Neuronal stem cell (in vitro differentiated cells): ENCODE measurements at regions not wholly inside any gene's neighbourhood (a gene's known extent, or its start where the extent isn't known, plus 50 kb on each side); places are given as distances from the start of the nearest gene placed in this dataset.

Experiments
- DNase-seq: peaks from one replicate; pipeline ENCODE4 v3.0.0-alpha.2; 2013; ENCODE audit warnings: low spot score
- H2AFZ ChIP-seq: one replicate; pipeline ENCODE4 v1.6.1; 2013; ENCODE audit warnings: mild to moderate bottlenecking, low read length, inconsistent platforms
- H2AK5ac ChIP-seq: 2 replicates; pipeline ENCODE4 v1.6.1; 2013; ENCODE audit warnings: low read depth, mild to moderate bottlenecking, inconsistent platforms, low read length, moderate library complexity, mixed read lengths
- H2BK120ac ChIP-seq: 2 replicates; pipeline ENCODE4 v1.6.1; 2013; ENCODE audit warnings: low read depth, mild to moderate bottlenecking, inconsistent platforms, low read length, moderate library complexity, mixed read lengths
- H2BK12ac ChIP-seq: one replicate; pipeline ENCODE4 v1.6.1; 2013; ENCODE audit warnings: low read length, inconsistent platforms
- H2BK15ac ChIP-seq: 2 replicates; pipeline ENCODE4 v1.6.1; 2013; ENCODE audit warnings: mild to moderate bottlenecking, low read length, inconsistent platforms, mixed read lengths
- H2BK5ac ChIP-seq: one replicate; pipeline ENCODE4 v1.6.1; 2013; ENCODE audit warnings: inconsistent platforms, mild to moderate bottlenecking, low read length, moderate library complexity
- H3K14ac ChIP-seq: one replicate; pipeline ENCODE4 v1.6.1; 2013; ENCODE audit warnings: low read length, inconsistent platforms
- H3K18ac ChIP-seq: 2 replicates; pipeline ENCODE4 v1.6.1; 2013; ENCODE audit warnings: low read length, inconsistent platforms
- H3K23ac ChIP-seq: 2 replicates; pipeline ENCODE4 v1.6.1; 2013; ENCODE audit warnings: low read depth, mild to moderate bottlenecking, mixed read lengths, low read length, inconsistent platforms; ENCODE audit not compliant: poor library complexity
- H3K27ac ChIP-seq: replicated peaks from 3 replicates; pipeline ENCODE4 v1.5.1; 2013; ENCODE audit warnings: low read length, inconsistent platforms
- H3K27me3 ChIP-seq, 3 experiments: 2 replicates each; pipeline ENCODE4 v1.6.1; 2013; ENCODE audit warnings: low read length in 3 of 3, mild to moderate bottlenecking in 2 of 3, inconsistent platforms in 1 of 3, low read depth in 1 of 3, mixed read lengths in 1 of 3, moderate library complexity in 1 of 3; ENCODE audit not compliant: control insufficient read depth in 3 of 3, insufficient read depth in 3 of 3
- H3K36me3 ChIP-seq, 2 donors: replicated peaks in 1 of 2; 2 replicates each; pipeline ENCODE4 v1.6.1; 2013; ENCODE audit warnings: low read length in 2 of 2; ENCODE audit not compliant: control insufficient read depth in 2 of 2, insufficient read depth in 2 of 2
- H3K4ac ChIP-seq: 2 replicates; pipeline ENCODE4 v1.6.1; 2013; ENCODE audit warnings: inconsistent platforms, mild to moderate bottlenecking, low read length, moderate library complexity
- H3K4me1 ChIP-seq, 2 donors: 1 replicate in 1 of 2; 2 replicates in 1 of 2; pipeline ENCODE4 v1.6.1; 2013; ENCODE audit warnings: low read length in 2 of 2, low read depth in 1 of 2; ENCODE audit not compliant: control insufficient read depth in 2 of 2, insufficient read depth in 1 of 2
- H3K4me2 ChIP-seq: one replicate; pipeline ENCODE4 v1.6.1; 2013; ENCODE audit warnings: mild to moderate bottlenecking, low read length, inconsistent platforms; ENCODE audit not compliant: insufficient read depth, poor library complexity, severe bottlenecking
- H3K4me3 ChIP-seq, 2 donors: 2 replicates each; pipeline ENCODE4 v1.5.1; 2013; ENCODE audit warnings: low read length in 2 of 2, mild to moderate bottlenecking in 2 of 2, inconsistent platforms in 1 of 2, moderate library complexity in 1 of 2
- H3K79me1 ChIP-seq: one replicate; pipeline ENCODE4 v1.6.1; 2013; ENCODE audit warnings: low read depth, mild to moderate bottlenecking, inconsistent platforms, low read length, moderate library complexity
- H3K9ac ChIP-seq: one replicate; pipeline ENCODE4 v1.6.1; 2013; ENCODE audit warnings: mild to moderate bottlenecking, low read depth, low read length, inconsistent platforms; ENCODE audit not compliant: poor library complexity
- H3K9me3 ChIP-seq, 2 donors: replicated peaks in 1 of 2; 2 replicates each; pipeline versions ENCODE3 to v1.6.1; 2013; ENCODE audit warnings: low read length in 2 of 2, mild to moderate bottlenecking in 2 of 2, inconsistent platforms in 1 of 2, low read depth in 1 of 2, mixed read lengths in 1 of 2, moderate library complexity in 1 of 2; ENCODE audit not compliant: control insufficient read depth in 2 of 2, insufficient read depth in 1 of 2
- H4K8ac ChIP-seq: one replicate; pipeline ENCODE4 v1.6.1; 2013; ENCODE audit warnings: low read depth, mild to moderate bottlenecking, inconsistent platforms, low read length, moderate library complexity
- H4K91ac ChIP-seq: one replicate; pipeline ENCODE4 v1.6.1; 2013; ENCODE audit warnings: low read length, low read depth, mild to moderate bottlenecking, inconsistent platforms; ENCODE audit not compliant: poor library complexity
- WGBS, 2 donors: extraction: QIAGEN DNeasy Blood & Tissue Kit; methylation state at CpG; one replicate each; pipeline ENCODE4 v1.1.7; 2013; ENCODE audit warnings: missing lambda C conversion rate in 2 of 2, mixed read lengths in 1 of 2; ENCODE audit not compliant: insufficient read length in 2 of 2, insufficient replicate concordance in 1 of 2; ENCODE audit errors: extremely low coverage in 2 of 2; 5-methylcytosine and 5-hydroxymethylcytosine counted together

- Histone ChIP-seq H2BK12ac (no peak overlapping the region), H3K27ac (no peak overlapping the region), H3K14ac (no peak overlapping the region), H3K4ac (no peak overlapping the region), H2BK120ac (no peak overlapping the region), H2BK15ac (no peak overlapping the region), H3K18ac (no peak overlapping the region), H2AFZ (no peak overlapping the region), H3K4me1 (no peaks in the 10 kb centered on the region), H3K9ac (no peak overlapping the region), H4K91ac (no peak overlapping the region), H2AK5ac (no peak overlapping the region), H3K27me3 (no peaks in the 10 kb centered on the region), H4K8ac (no peak overlapping the region), H3K79me1 (no peaks in the 10 kb centered on the region), H3K23ac (no peak overlapping the region), H3K36me3 (no peaks in the 10 kb centered on the region), H3K4me2 (no peak overlapping the region), H3K9me3 (peaks cover 0 to 3% of the 10 kb centered on the region in 2 donors), H3K4me3 (no peak overlapping the region), H2BK5ac (no peak overlapping the region)
- WGBS, 2 donors: no CpG with 5 or more reads among the region's 2 CpGs
- no peak for DNase-seq
Observed at GRCh38 chr9:115551396-115551795, 433.4 kb upstream of the TNC start.

GRCh38 chr9:115553060-115553773 is 435.3 kb upstream of the TNC start:
- H2AFZ ChIP-seq: no peak overlapping the region
- H3K27me3 ChIP-seq: no peaks in the 10 kb centered on the region
- no peak overlapping the region for H2AK5ac ChIP-seq
- no peaks in the 10 kb centered on the region for H3K36me3 ChIP-seq
- H4K91ac ChIP-seq: no peak overlapping the region
- no peak overlapping the region for H3K4me3 ChIP-seq
- DNase-seq: no peak
- H3K14ac ChIP-seq: no peak overlapping the region
- H3K4me1 ChIP-seq: no peaks in the 10 kb centered on the region
- no peak overlapping the region for H2BK120ac ChIP-seq
- peaks cover 0 to 6% of the 10 kb centered on the region in 2 donors for H3K9me3 ChIP-seq
- no peak overlapping the region for H2BK12ac ChIP-seq
- H4K8ac ChIP-seq: no peak overlapping the region
- no peak overlapping the region for H3K27ac ChIP-seq
- H3K4ac ChIP-seq: no peak overlapping the region
- H3K79me1 ChIP-seq: no peaks in the 10 kb centered on the region
- H2BK5ac ChIP-seq: no peak overlapping the region
- H2BK15ac ChIP-seq: no peak overlapping the region
- no CpG with 5 or more reads among the region's 2 CpGs for WGBS, 2 donors
- no peak overlapping the region for H3K4me2 ChIP-seq
- H3K9ac ChIP-seq: no peak overlapping the region
- no peak overlapping the region for H3K18ac ChIP-seq
- no peak overlapping the region for H3K23ac ChIP-seq

GRCh38 chr9:115556432-115556831 is 438.5 kb upstream of the TNC start:
- DNase-seq: no peak
- Histone ChIP-seq H2BK12ac (no peak overlapping the region), H3K14ac (no peak overlapping the region), H3K27ac (no peak overlapping the region), H3K23ac (no peak overlapping the region), H4K8ac (no peak overlapping the region), H3K4me2 (no peak overlapping the region), H2AK5ac (no peak overlapping the region), H2BK120ac (no peak overlapping the region), H3K4me1 (no peaks in the 10 kb centered on the region), H3K79me1 (no peaks in the 10 kb centered on the region), H3K36me3 (no peaks in the 10 kb centered on the region), H3K4me3 (no peak overlapping the region), H2BK15ac (no peak overlapping the region), H3K9me3 (peaks cover 0 to 6% of the 10 kb centered on the region in 2 donors), H2BK5ac (no peak overlapping the region), H2AFZ (no peak overlapping the region), H3K27me3 (no peaks in the 10 kb centered on the region), H3K18ac (no peak overlapping the region), H3K4ac (no peak overlapping the region), H3K9ac (no peak overlapping the region), H4K91ac (no peak overlapping the region)
- WGBS, 2 donors: no CpG with 5 or more reads among the region's 1 CpG

GRCh38 chr9:115575147-115575546 is 457.2 kb upstream of the TNC start:
- H3K36me3 ChIP-seq: no peaks in the 10 kb centered on the region
- no peak overlapping the region for H3K4ac ChIP-seq
- no peak overlapping the region for H2AFZ ChIP-seq
- no peak overlapping the region for H2BK12ac ChIP-seq
- no peak overlapping the region for H2AK5ac ChIP-seq
- H3K9me3 ChIP-seq: no peaks in the 10 kb centered on the region
- no peak for DNase-seq
- no peaks in the 10 kb centered on the region for H3K79me1 ChIP-seq
- no peak overlapping the region for H3K4me2 ChIP-seq
- no peak overlapping the region for H3K27ac ChIP-seq
- H3K18ac ChIP-seq: no peak overlapping the region
- H2BK120ac ChIP-seq: no peak overlapping the region
- H3K4me3 ChIP-seq: no peak overlapping the region
- no peak overlapping the region for H4K91ac ChIP-seq
- H2BK5ac ChIP-seq: no peak overlapping the region
- H4K8ac ChIP-seq: no peak overlapping the region
- no peaks in the 10 kb centered on the region for H3K27me3 ChIP-seq
- H3K23ac ChIP-seq: no peak overlapping the region
- WGBS, 2 donors: no CpG with 5 or more reads among the region's 1 CpG
- H2BK15ac ChIP-seq: no peak overlapping the region
- no peaks in the 10 kb centered on the region for H3K4me1 ChIP-seq
- no peak overlapping the region for H3K14ac ChIP-seq
- no peak overlapping the region for H3K9ac ChIP-seq
